ENCODE measurements at regions not wholly inside any gene's neighbourhood (a gene's known extent, or its start where the extent isn't known, plus 50 kb on each side); places are given as distances from the start of the nearest gene placed in this dataset.

DNA sequence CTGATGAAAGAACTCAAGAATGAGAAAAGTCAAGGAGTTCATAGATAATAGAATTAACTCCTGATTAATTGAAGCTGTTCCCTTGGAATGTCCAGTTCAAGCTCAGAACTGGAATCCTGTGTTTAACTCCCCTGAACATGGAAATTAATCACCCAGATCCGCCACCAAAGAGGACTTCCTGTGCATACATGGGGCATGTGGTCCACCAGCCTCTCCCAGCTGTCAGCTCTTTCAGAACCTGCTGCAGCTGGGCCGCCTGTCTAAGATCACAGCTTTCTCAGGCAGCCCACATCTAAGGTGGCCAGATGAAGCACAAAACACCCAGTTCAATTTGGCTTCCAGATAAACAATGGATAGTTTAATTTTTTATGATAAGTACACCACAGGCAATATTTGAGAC, 203.7 kb upstream of the COX10 start:
- H3K27ac ChIP-seq: no peak overlapping the region
- H3K9me3 ChIP-seq: no peaks in the 10 kb centered on the region
- no peaks in the 10 kb centered on the region for H3K27me3 ChIP-seq
- TF ChIP-seq POLR2A (IDR thresholded peaks at IDR 0.05) (no peak), CTCF (IDR thresholded peaks at IDR 0.05) (no peak)
- H3K4me3 ChIP-seq: no peak overlapping the region
- DNase-seq: no peak
- no peaks in the 10 kb centered on the region for H3K36me3 ChIP-seq
- no peaks in the 10 kb centered on the region for H3K4me1 ChIP-seq

DNA sequence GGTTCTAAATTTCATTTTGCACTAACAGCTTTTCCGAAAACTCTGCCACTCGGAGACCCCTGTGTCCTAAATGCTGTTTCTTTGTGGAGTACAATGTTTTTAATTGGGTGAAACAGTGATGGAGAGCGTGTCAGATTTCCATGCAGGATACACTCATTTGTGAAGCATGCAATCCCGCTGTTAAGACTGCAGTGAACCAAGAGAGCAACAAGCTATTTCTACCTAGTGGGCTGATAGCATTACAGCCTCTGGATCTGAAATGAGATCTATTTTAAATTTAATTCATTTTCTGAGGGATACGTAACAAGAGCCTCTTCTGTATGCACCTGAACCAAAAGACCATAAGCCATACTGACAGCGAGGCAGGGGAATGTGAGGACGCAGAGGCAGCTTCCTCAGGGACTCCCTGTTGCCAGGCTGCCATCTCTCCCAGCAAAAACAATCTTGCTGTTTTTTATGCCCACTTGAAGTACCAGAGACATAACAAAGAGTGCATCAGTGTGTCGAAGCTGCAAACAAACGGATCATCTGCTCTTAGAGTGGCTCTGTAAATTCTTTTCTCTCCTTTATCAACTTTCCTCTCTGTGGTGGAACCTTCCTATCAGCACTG, 199.9 kb upstream of the COX10 start:
- no peaks in the 10 kb centered on the region for H3K36me3 ChIP-seq
- no peak for DNase-seq
- no peak overlapping the region for H3K4me3 ChIP-seq
- no peaks in the 10 kb centered on the region for H3K9me3 ChIP-seq
- no peaks in the 10 kb centered on the region for H3K4me1 ChIP-seq
- no peaks in the 10 kb centered on the region for H3K27me3 ChIP-seq
- TF ChIP-seq POLR2A (IDR thresholded peaks at IDR 0.05) (no peak), CTCF (IDR thresholded peaks at IDR 0.05) (no peak)
- no peak overlapping the region for H3K27ac ChIP-seq

DNA sequence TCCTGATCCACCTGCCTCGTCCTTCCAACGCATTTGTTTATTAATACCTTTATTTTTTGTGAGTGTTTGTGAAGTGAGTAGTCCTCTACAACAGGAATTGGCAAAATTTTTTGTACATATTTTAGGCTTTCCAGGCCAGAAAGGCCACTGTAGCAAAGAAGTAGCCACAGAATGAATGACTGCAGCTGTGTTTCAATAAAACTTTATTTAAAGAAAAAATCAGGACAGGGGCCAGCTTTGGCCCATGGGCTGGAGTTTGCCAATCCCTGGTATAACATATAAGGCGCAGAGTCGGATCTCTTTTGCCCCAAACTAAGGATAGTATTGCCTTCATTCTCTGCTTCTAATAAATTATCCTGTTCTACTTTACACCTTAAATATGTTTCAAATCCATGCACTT, 198.0 kb upstream of the COX10 start:
- DNase-seq: no peak
- TF ChIP-seq POLR2A (IDR thresholded peaks at IDR 0.05): no peak
- no peak for TF ChIP-seq CTCF (IDR thresholded peaks at IDR 0.05)
- Histone ChIP-seq H3K4me3 (no peak overlapping the region), H3K36me3 (no peaks in the 10 kb centered on the region), H3K27ac (no peak overlapping the region), H3K9me3 (no peaks in the 10 kb centered on the region), H3K27me3 (no peaks in the 10 kb centered on the region), H3K4me1 (no peaks in the 10 kb centered on the region)

DNA sequence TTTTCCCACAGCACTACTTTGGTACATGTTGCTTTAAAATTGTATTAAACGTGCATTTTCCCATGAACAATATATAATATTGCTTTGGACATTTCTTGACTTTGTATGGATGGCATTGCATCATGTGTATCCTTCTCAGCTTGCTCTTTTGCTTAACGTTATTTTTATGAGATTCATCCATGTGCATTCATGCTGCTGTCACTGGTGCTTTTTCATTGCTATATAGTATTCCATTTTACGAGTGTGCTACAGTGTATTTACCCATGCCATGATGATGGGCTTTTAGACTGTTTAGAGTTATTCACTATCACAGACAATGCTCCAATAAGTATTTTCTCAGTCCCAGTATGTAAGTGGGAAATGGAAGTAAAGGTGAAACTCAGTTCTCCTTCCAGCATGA, 195.2 kb upstream of the COX10 start:
- no peaks in the 10 kb centered on the region for H3K4me1 ChIP-seq

GRCh38 chr17:13874817-13875216, 194.5 kb upstream of the COX10 start:
- DNase-seq: no peak
- Histone ChIP-seq H3K4me1 (no peaks in the 10 kb centered on the region), H3K27me3 (no peaks in the 10 kb centered on the region), H3K4me3 (no peak overlapping the region), H3K9me3 (no peaks in the 10 kb centered on the region), H3K27ac (no peak overlapping the region), H3K36me3 (no peaks in the 10 kb centered on the region)
- no peak for TF ChIP-seq POLR2A (IDR thresholded peaks at IDR 0.05)
- no peak for TF ChIP-seq CTCF (IDR thresholded peaks at IDR 0.05)

More for the DNA sequence above, 195.2 kb upstream of the COX10 start:
- Histone ChIP-seq H3K27me3 (no peaks in the 10 kb centered on the region), H3K27ac (no peak overlapping the region), H3K9me3 (no peaks in the 10 kb centered on the region), H3K36me3 (no peaks in the 10 kb centered on the region), H3K4me3 (no peak overlapping the region)
- DNase-seq: no peak
- no peak for TF ChIP-seq POLR2A (IDR thresholded peaks at IDR 0.05)
- TF ChIP-seq CTCF (IDR thresholded peaks at IDR 0.05): no peak

- no peak overlapping the region for H3K4me3 ChIP-seq
- H3K27ac ChIP-seq: no peak overlapping the region
- no peaks in the 10 kb centered on the region for H3K9me3 ChIP-seq
- TF ChIP-seq POLR2A (IDR thresholded peaks at IDR 0.05): no peak
- no peak for TF ChIP-seq CTCF (IDR thresholded peaks at IDR 0.05)
- H3K36me3 ChIP-seq: no peaks in the 10 kb centered on the region
- H3K27me3 ChIP-seq: no peaks in the 10 kb centered on the region
- H3K4me1 ChIP-seq: no peaks in the 10 kb centered on the region
- DNase-seq: no peak
Observed at GRCh38 chr17:13879961-13880466, 189.3 kb upstream of the COX10 start.
